GM23338 (cell line): ENCODE measurements at regions not wholly inside any gene's neighbourhood (a gene's known extent, or its start where the extent isn't known, plus 50 kb on each side); places are given as distances from the start of the nearest gene placed in this dataset.

Source experiments
- CTCF ChIP-seq, 2 experiments: fragments of 200-600 bp in 1 of 2; sonication (generic) in 1 of 2; conservative IDR thresholded peaks; 2 replicates each; pipeline versions ENCODE4 v1.5.1 to v1.6.1; 2016 to 2017; ENCODE audit warnings: antibody characterized with exemption in 2 of 2, low read depth in 2 of 2, mild to moderate bottlenecking in 2 of 2, moderate library complexity in 1 of 2
- EZH2phosphoT487 ChIP-seq: fragments of 200-600 bp; sonication (generic); IDR thresholded peaks from one replicate; pipeline ENCODE4 v1.8.1; 2018; ENCODE audit warnings: antibody characterized with exemption; ENCODE audit not compliant: unreplicated experiment
- POLR2AphosphoS5 ChIP-seq: IDR thresholded peaks from 2 replicates; pipeline ENCODE4 v1.6.1; 2016; ENCODE audit warnings: antibody characterized with exemption, low read depth

DNA sequence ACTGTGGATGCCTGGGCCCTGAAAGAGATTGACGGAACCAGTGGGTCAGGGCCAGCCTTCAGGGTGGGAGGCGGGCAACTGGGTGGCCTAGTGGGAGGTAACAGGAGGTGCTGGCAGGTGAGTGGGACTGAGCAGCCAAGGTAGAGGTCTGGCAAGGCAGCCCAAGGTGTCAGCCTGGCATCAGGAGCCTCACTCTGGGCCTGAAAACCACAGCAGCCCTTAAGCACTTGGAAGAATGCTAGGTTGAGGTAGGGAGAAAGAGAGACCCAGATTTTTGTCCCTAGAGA is 315.8 kb upstream of the PRICKLE1 start:
- TF ChIP-seq EZH2phosphoT487: no peak
- no peak for TF ChIP-seq CTCF (conservative IDR thresholded peaks at IDR 0.05; ENCODE audit: low read depth in 2 of 2)
- no peak for TF ChIP-seq POLR2AphosphoS5
